ENCODE measurements at regions not wholly inside any gene's neighbourhood (a gene's known extent, or its start where the extent isn't known, plus 50 kb on each side); places are given as distances from the start of the nearest gene placed in this dataset.

GRCh38 chr7:31284106-31284505 lies 56.4 kb downstream of the NEUROD6 start:
- Histone ChIP-seq H3K9me3 (ENCODE audit: control insufficient read depth, insufficient read depth, low read depth, low read length) (no peaks in the 10 kb centered on the region), H3K27ac (ENCODE audit: extremely low read depth, low read depth, low read length) (no peak overlapping the region), H3K4me1 (ENCODE audit: control insufficient read depth, insufficient read depth, low read length) (0 out of 2 replicates have a peak, but pooled peaks cover 3% of the 10 kb centered on the region), H3K4me3 (ENCODE audit: low read depth, low read length) (no peak overlapping the region), H3K36me3 (ENCODE audit: control insufficient read depth in 2 of 2, insufficient read depth in 1 of 2, low read length in 2 of 2) (no peaks in the 10 kb centered on the region)
- POLR2A ChIA-PET, result no interaction called here
- CTCF ChIA-PET, result no interaction called here
- TF ChIP-seq ZNF175 (tag by site-specific recombination; IDR thresholded peaks at IDR 0.05) (no peak), ZNF596 (tag by site-specific recombination; IDR thresholded peaks at IDR 0.05) (no peak), ZSCAN16 (tag by site-specific recombination; IDR thresholded peaks at IDR 0.05) (no peak), SP2 (tag by site-specific recombination; IDR thresholded peaks at IDR 0.05) (no peak)

- H3K4me3 ChIP-seq (ENCODE audit: low read depth, low read length), result no peak overlapping the region
- H3K27ac ChIP-seq (ENCODE audit: extremely low read depth, low read depth, low read length), result no peak overlapping the region
- H3K4me1 ChIP-seq (ENCODE audit: control insufficient read depth, insufficient read depth, low read length), result no peaks in the 10 kb centered on the region
- H3K9me3 ChIP-seq (ENCODE audit: control insufficient read depth, insufficient read depth, low read depth, low read length), result no peaks in the 10 kb centered on the region
- TF ChIP-seq ZNF518A (tag by site-specific recombination; conservative IDR thresholded peaks at IDR 0.05; ENCODE audit: low read depth) (no peak), ZBTB1 (tag by site-specific recombination; IDR thresholded peaks at IDR 0.05) (no peak)
- ChIA-PET POLR2A (no interaction called here), CTCF (interaction anchor here (0.7 kb wide), 1 partner anchor 394 kb away, joined by 3 read pairs; no protein-coding TSS in a partner anchor)
- H3K36me3 ChIP-seq (ENCODE audit: control insufficient read depth in 2 of 2, insufficient read depth in 1 of 2, low read length in 2 of 2), result no peaks in the 10 kb centered on the region
Observed at GRCh38 chr7:31271641-31272405, 68.7 kb downstream of the NEUROD6 start.

- Histone ChIP-seq H3K4me1 (ENCODE audit: control insufficient read depth, insufficient read depth, low read length) (no peaks in the 10 kb centered on the region), H3K36me3 (ENCODE audit: control insufficient read depth in 2 of 2, insufficient read depth in 1 of 2, low read length in 2 of 2) (no peaks in the 10 kb centered on the region), H3K4me3 (ENCODE audit: low read depth, low read length) (no peak overlapping the region), H3K27ac (ENCODE audit: extremely low read depth, low read depth, low read length) (no peak overlapping the region), H3K9me3 (ENCODE audit: control insufficient read depth, insufficient read depth, low read depth, low read length) (no peaks in the 10 kb centered on the region)
- CTCF ChIA-PET, result interaction anchor here (1.0 to 1.2 kb wide), 2 partner anchors 133 to 366 kb away, joined by 3 read pairs; no protein-coding TSS in a partner anchor
- TF ChIP-seq ZIC2 (tag by site-specific recombination; IDR thresholded peaks at IDR 0.05) (no peak), ZNF433 (tag by site-specific recombination; IDR thresholded peaks at IDR 0.05; ENCODE audit: low read depth) (no peak), KLF1 (tag by site-specific recombination; IDR thresholded peaks at IDR 0.05) (no peak), OVOL3 (tag by site-specific recombination; IDR thresholded peaks at IDR 0.05) (no peak), TSHZ1 (tag by site-specific recombination; IDR thresholded peaks at IDR 0.05; ENCODE audit: borderline replicate concordance) (no peak), WT1 (tag by site-specific recombination; IDR thresholded peaks at IDR 0.05) (no peak), KLF16 (tag by site-specific recombination; IDR thresholded peaks at IDR 0.05) (no peak), KLF17 (tag by site-specific recombination; IDR thresholded peaks at IDR 0.05) (no peak), ZNF645 (tag by site-specific recombination; IDR thresholded peaks at IDR 0.05) (no peak)
- POLR2A ChIA-PET, result no interaction called here
Observed at GRCh38 chr7:31267486-31267885, 73.0 kb downstream of the NEUROD6 start.
